OCI-LY7 (cell line): ENCODE measurements at regions not wholly inside any gene's neighbourhood (a gene's known extent, or its start where the extent isn't known, plus 50 kb on each side); places are given as distances from the start of the nearest gene placed in this dataset.

Source experiments
- BruUV-seq: library from RNA; stranded (reverse); fragments of 400-500 nt; replicated peaks from 2 replicates; lab custom pipeline; 2021; lab: Mats Ljungman, UMichigan
- CTCF ChIA-PET: fragments of 300-600 bp; sonication (Branson Sonifier 250); formaldehyde crosslinking; loops from one replicate; lab custom pipeline; 2022; ENCODE audit warnings: antibody characterized with exemption; ENCODE audit not compliant: unreplicated experiment; lab: Charles Lee
- POLR2A ChIA-PET: fragments of 300-600 bp; sonication (Branson Sonifier 250); formaldehyde crosslinking; loops from one replicate; lab custom pipeline; 2022; ENCODE audit warnings: antibody characterized with exemption; lab: Charles Lee
- DNase-seq: peaks from one replicate; pipeline ENCODE4 v3.0.0-alpha.2; 2015; ENCODE audit warnings: low spot score
- H2AFZ ChIP-seq: fragments of 200-600 bp; sonication (generic), shearing (Covaris generic); 2 replicates; pipeline ENCODE4 v1.6.1; 2014; ENCODE audit warnings: mild to moderate bottlenecking, antibody characterized with exemption, low read length, moderate library complexity
- H3K27ac ChIP-seq: fragments of 200-600 bp; sonication (generic); 2 replicates; pipeline ENCODE4 v1.5.1; 2014; ENCODE audit warnings: mixed run types, low read depth, mild to moderate bottlenecking, moderate library complexity, low read length, inconsistent platforms; ENCODE audit not compliant: poor library complexity, severe bottlenecking
- H3K36me3 ChIP-seq: fragments of 200-600 bp; sonication (generic); 2 replicates; pipeline ENCODE4 v1.6.1; 2014; ENCODE audit warnings: mild to moderate bottlenecking, antibody characterized with exemption, low read length, moderate library complexity, mixed read lengths; ENCODE audit not compliant: insufficient read depth
- H3K4me1 ChIP-seq: fragments of 200-600 bp; sonication (generic); 2 replicates; pipeline ENCODE4 v1.5.1; 2014; ENCODE audit warnings: mild to moderate bottlenecking, low read length; ENCODE audit not compliant: insufficient read depth, poor library complexity, severe bottlenecking
- H3K4me2 ChIP-seq: fragments of 200-600 bp; sonication (generic); 2 replicates; pipeline ENCODE4 v1.6.1; 2014; ENCODE audit warnings: mild to moderate bottlenecking, low read length
- H3K4me3 ChIP-seq: fragments of 200-600 bp; sonication (generic); 2 replicates; pipeline ENCODE4 v1.5.1; 2014; ENCODE audit warnings: mild to moderate bottlenecking, low read depth, low read length; ENCODE audit not compliant: poor library complexity, severe bottlenecking
- H3K79me2 ChIP-seq: fragments of 200-600 bp; sonication (generic); 2 replicates; pipeline ENCODE4 v1.6.1; 2016; ENCODE audit warnings: low read depth, mild to moderate bottlenecking, low read length, moderate library complexity, mixed read lengths; ENCODE audit not compliant: insufficient read depth
- H3K9me2 ChIP-seq: fragments of 200-600 bp; sonication (generic); 2 replicates; pipeline ENCODE4 v1.6.1; 2016; ENCODE audit warnings: mild to moderate bottlenecking, low read length, mixed read lengths; ENCODE audit not compliant: insufficient read depth
- H3K9me3 ChIP-seq: fragments of 200-600 bp; sonication (generic); 2 replicates; pipeline ENCODE4 v1.6.1; 2014; ENCODE audit warnings: mild to moderate bottlenecking, mixed run types, low read length, mixed read lengths
- H4K20me1 ChIP-seq: fragments of 200-600 bp; sonication (generic); 2 replicates; pipeline ENCODE4 v1.6.1; 2014; ENCODE audit warnings: mild to moderate bottlenecking, antibody characterized with exemption, low read length, moderate library complexity, mixed read lengths; ENCODE audit not compliant: insufficient read depth
- CTCF ChIP-seq: fragments of 200-600 bp; sonication (generic); conservative IDR thresholded peaks from 2 replicates; pipeline ENCODE4 v1.5.1; 2014; ENCODE audit warnings: mild to moderate bottlenecking, antibody characterized with exemption, low read length, moderate library complexity, mixed read lengths
- EZH2phosphoT487 ChIP-seq: fragments of 200-600 bp; sonication (generic); IDR thresholded peaks from 2 replicates; pipeline ENCODE4 v1.6.1; 2018; ENCODE audit warnings: low read depth, borderline replicate concordance, mild to moderate bottlenecking, mixed run types, antibody characterized with exemption, low read length, moderate library complexity, mixed read lengths
- intact Hi-C: fragments of 100-400 bp; cut with micrococcal nuclease; formaldehyde crosslinking; loops from one replicate; pipeline ENCODE4 v1.10.0; 2022; ENCODE audit not compliant: unreplicated experiment

- H3K36me3 ChIP-seq = no peaks in the 10 kb centered on the region
- no peaks in the 10 kb centered on the region for H3K9me2 ChIP-seq
- no peak overlapping the region for H3K4me3 ChIP-seq
- TF ChIP-seq EZH2phosphoT487 = no peak
- no peak for TF ChIP-seq CTCF
- H3K79me2 ChIP-seq = no peaks in the 10 kb centered on the region
- DNase-seq = no peak
- POLR2A ChIA-PET = no interaction called here
- peaks cover 49% of the 10 kb centered on the region for H3K4me1 ChIP-seq
- H4K20me1 ChIP-seq = no peaks in the 10 kb centered on the region
- CTCF ChIA-PET = no interaction called here
- no peak overlapping the region for H3K4me2 ChIP-seq
- H3K9me3 ChIP-seq = 0 out of 2 replicates have a peak, but pooled peaks cover 8% of the 10 kb centered on the region
- peak overlapping the region; percentile 39; the same call in 1 of the 2 replicates for H2AFZ ChIP-seq
- intact Hi-C loops = no loop called here
- no peak overlapping the region for H3K27ac ChIP-seq
- BruUV-seq = no TSS peak
These were observed 203.3 kb upstream of the TARS1 start for GRCh38 chr5:33237471-33237870.

DNA sequence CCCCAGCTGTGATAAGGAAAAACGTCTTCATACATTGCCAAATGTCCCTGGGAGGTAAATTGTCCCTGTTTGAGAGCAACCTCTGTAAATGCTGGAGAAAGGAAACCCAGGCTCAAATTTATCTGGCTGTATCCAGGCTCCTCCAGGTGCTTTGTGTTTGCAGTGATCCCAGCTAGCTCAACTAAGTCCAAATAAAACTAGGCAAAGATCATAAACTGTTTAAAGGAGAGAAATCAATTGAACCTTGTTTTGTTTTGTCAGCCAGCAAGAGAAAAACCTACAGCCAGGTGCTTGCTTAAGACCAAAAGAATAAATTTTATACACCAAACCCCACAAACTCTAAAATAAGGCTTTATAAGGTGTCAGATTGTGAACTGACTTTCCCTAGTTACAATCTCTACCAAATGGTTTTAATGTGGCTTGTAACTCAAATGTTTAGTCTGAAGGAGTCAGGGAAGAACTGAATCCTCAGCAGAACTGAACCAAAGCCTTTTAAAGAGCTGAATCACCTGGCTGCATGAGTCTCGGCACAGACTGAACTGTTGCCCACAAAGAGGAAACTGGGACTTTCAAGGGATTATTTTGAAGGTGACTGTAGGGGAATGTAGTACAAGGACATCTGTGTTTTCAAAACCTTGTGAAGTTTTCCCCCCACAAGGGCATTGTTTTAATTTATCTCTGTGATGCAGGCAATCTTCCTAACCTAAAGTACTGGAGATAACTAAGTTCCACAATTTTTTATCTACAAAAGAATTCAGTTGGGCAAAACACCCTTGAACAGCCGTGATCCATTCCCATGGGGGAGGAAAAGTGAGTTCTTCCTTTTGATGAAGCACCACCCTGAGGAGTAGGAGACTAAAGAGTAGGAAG is 201.7 kb upstream of the TARS1 start:
- intact Hi-C loops = no loop called here
- 0 out of 2 replicates have a peak overlapping the region, but pooled peaks have one; percentile 10 for H3K4me2 ChIP-seq
- DNase-seq = peak; percentile 19
- H4K20me1 ChIP-seq = no peaks in the 10 kb centered on the region
- 0 out of 2 replicates have a peak, but pooled peaks cover 8% of the 10 kb centered on the region for H3K9me3 ChIP-seq
- no peaks in the 10 kb centered on the region for H3K79me2 ChIP-seq
- no peak for TF ChIP-seq CTCF
- H2AFZ ChIP-seq = peak overlapping the region; percentile 22; the same call in 1 of the 2 replicates
- H3K4me3 ChIP-seq = no peak overlapping the region
- POLR2A ChIA-PET = interaction anchor here (0.6 kb wide), 1 partner anchor 1803 kb away, joined by 6 read pairs; no protein-coding TSS in a partner anchor
- CTCF ChIA-PET = no interaction called here
- no peaks in the 10 kb centered on the region for H3K36me3 ChIP-seq
- BruUV-seq = no TSS peak
- H3K27ac ChIP-seq = no peak overlapping the region
- H3K9me2 ChIP-seq = no peaks in the 10 kb centered on the region
- H3K4me1 ChIP-seq = peaks cover 49% of the 10 kb centered on the region

DNA sequence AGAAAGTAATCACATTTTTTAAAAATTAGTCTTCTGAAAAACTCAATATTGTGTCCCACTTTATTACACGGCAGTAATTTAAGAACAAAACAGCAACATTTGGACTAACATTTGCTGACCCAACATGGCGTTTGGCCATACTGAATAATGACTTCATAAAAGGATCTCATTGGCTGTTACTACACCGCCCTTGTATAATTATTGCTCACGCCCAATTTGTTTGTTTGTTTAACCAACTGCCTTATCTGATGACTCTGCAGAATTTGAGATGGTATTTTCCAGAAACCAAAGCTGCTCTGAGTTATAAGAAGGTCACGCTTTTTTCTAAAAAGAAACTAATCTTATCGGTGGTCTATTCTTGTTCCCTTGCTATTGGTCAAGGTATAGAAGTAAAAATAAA is 200.2 kb upstream of the TARS1 start:
- DNase-seq = no peak
- peaks cover 43% of the 10 kb centered on the region for H3K4me1 ChIP-seq
- no peaks in the 10 kb centered on the region for H3K36me3 ChIP-seq
- 0 out of 2 replicates have a peak, but pooled peaks cover 8% of the 10 kb centered on the region for H3K9me3 ChIP-seq
- TF ChIP-seq CTCF = no peak
- no peak for TF ChIP-seq EZH2phosphoT487
- intact Hi-C loops = no loop called here
- H3K4me3 ChIP-seq = no peak overlapping the region
- H4K20me1 ChIP-seq = no peaks in the 10 kb centered on the region
- CTCF ChIA-PET = no interaction called here
- H2AFZ ChIP-seq = no peak overlapping the region
- no peak overlapping the region for H3K4me2 ChIP-seq
- H3K9me2 ChIP-seq = no peaks in the 10 kb centered on the region
- POLR2A ChIA-PET = no interaction called here
- H3K79me2 ChIP-seq = no peaks in the 10 kb centered on the region
- no peak overlapping the region for H3K27ac ChIP-seq
- BruUV-seq = no TSS peak
